ENCODE measurements at regions not wholly inside any gene's neighbourhood (a gene's known extent, or its start where the extent isn't known, plus 50 kb on each side); places are given as distances from the start of the nearest gene placed in this dataset.

- no peak overlapping the region for H3K27ac ChIP-seq (ENCODE audit: low read depth in 2 of 2, low read length in 1 of 2)
- WGBS, 2 donors, result 81 to 93% methylated on average over 4 of the region's 4 CpGs
- no peaks in the 10 kb centered on the region for H3K9me3 ChIP-seq (ENCODE audit: control insufficient read depth in 2 of 2, insufficient read depth in 1 of 2, low read depth in 1 of 2, low read length in 1 of 2)
- no peaks in the 10 kb centered on the region for H3K27me3 ChIP-seq (ENCODE audit: control insufficient read depth in 1 of 2, insufficient read depth in 2 of 2, low read length in 2 of 2)
- no peak overlapping the region for H3K4me3 ChIP-seq (ENCODE audit: low read depth in 1 of 2, low read length in 2 of 2)
- peaks cover 0 to 2% of the 10 kb centered on the region in 2 donors for H3K4me1 ChIP-seq (ENCODE audit: control insufficient read depth in 2 of 2, insufficient read depth in 2 of 2, low read length in 1 of 2)
- no peaks in the 10 kb centered on the region for H3K36me3 ChIP-seq (ENCODE audit: control insufficient read depth in 2 of 2, insufficient read depth in 2 of 2, low read length in 1 of 2)
Observed at GRCh38 chr4:138677212-138677611, 338.4 kb upstream of the NOCT start.

- WGBS, 2 donors, result 77 to 83% methylated on average over 5 of the region's 5 CpGs
- no peaks in the 10 kb centered on the region for H3K36me3 ChIP-seq (ENCODE audit: control insufficient read depth in 2 of 2, insufficient read depth in 2 of 2, low read length in 1 of 2)
- no peak overlapping the region for H3K27ac ChIP-seq (ENCODE audit: low read depth in 2 of 2, low read length in 1 of 2)
- H3K27me3 ChIP-seq (ENCODE audit: control insufficient read depth in 1 of 2, insufficient read depth in 2 of 2, low read length in 2 of 2), result no peaks in the 10 kb centered on the region
- no peak overlapping the region for H3K4me3 ChIP-seq (ENCODE audit: low read depth in 1 of 2, low read length in 2 of 2)
- H3K4me1 ChIP-seq (ENCODE audit: control insufficient read depth in 2 of 2, insufficient read depth in 2 of 2, low read length in 1 of 2), result peaks cover 0 to 2% of the 10 kb centered on the region in 2 donors
- H3K9me3 ChIP-seq (ENCODE audit: control insufficient read depth in 2 of 2, insufficient read depth in 1 of 2, low read depth in 1 of 2, low read length in 1 of 2), result no peaks in the 10 kb centered on the region
Observed at GRCh38 chr4:138675685-138676084, 339.9 kb upstream of the NOCT start.

GRCh38 chr4:138674209-138674608, 341.4 kb upstream of the NOCT start:
- 61 to 65% methylated on average over 1 of the region's 1 CpG for WGBS, 2 donors
- peaks cover 0 to 2% of the 10 kb centered on the region in 2 donors for H3K4me1 ChIP-seq (ENCODE audit: control insufficient read depth in 2 of 2, insufficient read depth in 2 of 2, low read length in 1 of 2)
- no peaks in the 10 kb centered on the region for H3K36me3 ChIP-seq (ENCODE audit: control insufficient read depth in 2 of 2, insufficient read depth in 2 of 2, low read length in 1 of 2)
- no peaks in the 10 kb centered on the region for H3K9me3 ChIP-seq (ENCODE audit: control insufficient read depth in 2 of 2, insufficient read depth in 1 of 2, low read depth in 1 of 2, low read length in 1 of 2)
- H3K27me3 ChIP-seq (ENCODE audit: control insufficient read depth in 1 of 2, insufficient read depth in 2 of 2, low read length in 2 of 2), result no peaks in the 10 kb centered on the region
- no peak overlapping the region for H3K4me3 ChIP-seq (ENCODE audit: low read depth in 1 of 2, low read length in 2 of 2)
- H3K27ac ChIP-seq (ENCODE audit: low read depth in 2 of 2, low read length in 1 of 2), result no peak overlapping the region

DNA sequence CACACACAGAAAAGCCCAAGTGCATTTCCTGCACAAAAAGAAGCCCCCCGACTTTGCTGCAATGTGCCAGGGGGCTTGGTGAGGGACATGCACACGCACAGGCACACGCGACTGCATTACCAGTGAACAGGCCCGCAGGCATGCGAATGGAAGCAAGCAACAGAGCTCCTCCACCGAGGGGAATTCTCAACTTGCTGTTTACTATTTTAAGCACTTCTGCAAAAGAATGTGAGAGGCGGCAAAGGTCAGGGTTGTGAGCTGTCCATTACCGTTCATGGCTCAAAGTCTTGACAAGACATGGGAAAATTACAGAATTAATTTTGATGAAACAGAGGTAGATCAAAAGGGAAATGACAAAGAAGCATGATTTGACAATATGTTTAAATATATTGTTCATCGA, 342.5 kb upstream of the NOCT start:
- 62 to 64% methylated on average over 10 of the region's 10 CpGs for WGBS, 2 donors
- no peak overlapping the region for H3K27ac ChIP-seq (ENCODE audit: low read depth in 2 of 2, low read length in 1 of 2)
- H3K9me3 ChIP-seq (ENCODE audit: control insufficient read depth in 2 of 2, insufficient read depth in 1 of 2, low read depth in 1 of 2, low read length in 1 of 2), result no peaks in the 10 kb centered on the region
- H3K4me3 ChIP-seq (ENCODE audit: low read depth in 1 of 2, low read length in 2 of 2), result no peak overlapping the region
- H3K4me1 ChIP-seq (ENCODE audit: control insufficient read depth in 2 of 2, insufficient read depth in 2 of 2, low read length in 1 of 2), result peaks cover 0 to 2% of the 10 kb centered on the region in 2 donors
- no peaks in the 10 kb centered on the region for H3K27me3 ChIP-seq (ENCODE audit: control insufficient read depth in 1 of 2, insufficient read depth in 2 of 2, low read length in 2 of 2)
- H3K36me3 ChIP-seq (ENCODE audit: control insufficient read depth in 2 of 2, insufficient read depth in 2 of 2, low read length in 1 of 2), result no peaks in the 10 kb centered on the region

- Histone ChIP-seq H3K27me3 (ENCODE audit: control insufficient read depth in 1 of 2, insufficient read depth in 2 of 2, low read length in 2 of 2) (no peaks in the 10 kb centered on the region), H3K9me3 (ENCODE audit: control insufficient read depth in 2 of 2, insufficient read depth in 1 of 2, low read depth in 1 of 2, low read length in 1 of 2) (no peaks in the 10 kb centered on the region), H3K27ac (ENCODE audit: low read depth in 2 of 2, low read length in 1 of 2) (no peak overlapping the region), H3K4me1 (ENCODE audit: control insufficient read depth in 2 of 2, insufficient read depth in 2 of 2, low read length in 1 of 2) (peaks cover 0 to 2% of the 10 kb centered on the region in 2 donors), H3K4me3 (ENCODE audit: low read depth in 1 of 2, low read length in 2 of 2) (no peak overlapping the region), H3K36me3 (ENCODE audit: control insufficient read depth in 2 of 2, insufficient read depth in 2 of 2, low read length in 1 of 2) (no peaks in the 10 kb centered on the region)
- WGBS, 2 donors, result 80 to 84% methylated on average over 9 of the region's 9 CpGs
Observed at GRCh38 chr4:138672393-138672976, 343.1 kb upstream of the NOCT start.

GRCh38 chr4:138671606-138672084, 343.9 kb upstream of the NOCT start:
- H3K9me3 ChIP-seq (ENCODE audit: control insufficient read depth in 2 of 2, insufficient read depth in 1 of 2, low read depth in 1 of 2, low read length in 1 of 2), result no peaks in the 10 kb centered on the region
- H3K4me3 ChIP-seq (ENCODE audit: low read depth in 1 of 2, low read length in 2 of 2), result peak overlapping the region in 1 of 2 donors; percentile 12
- 73 to 76% methylated on average over 3 of the region's 3 CpGs for WGBS, 2 donors
- H3K27me3 ChIP-seq (ENCODE audit: control insufficient read depth in 1 of 2, insufficient read depth in 2 of 2, low read length in 2 of 2), result no peaks in the 10 kb centered on the region
- no peaks in the 10 kb centered on the region for H3K36me3 ChIP-seq (ENCODE audit: control insufficient read depth in 2 of 2, insufficient read depth in 2 of 2, low read length in 1 of 2)
- peaks cover 0 to 2% of the 10 kb centered on the region in 2 donors for H3K4me1 ChIP-seq (ENCODE audit: control insufficient read depth in 2 of 2, insufficient read depth in 2 of 2, low read length in 1 of 2)
- H3K27ac ChIP-seq (ENCODE audit: low read depth in 2 of 2, low read length in 1 of 2), result no peak overlapping the region

GRCh38 chr4:138671106-138671505, 344.5 kb upstream of the NOCT start:
- H3K27ac ChIP-seq (ENCODE audit: low read depth in 2 of 2, low read length in 1 of 2), result no peak overlapping the region
- no peaks in the 10 kb centered on the region for H3K36me3 ChIP-seq (ENCODE audit: control insufficient read depth in 2 of 2, insufficient read depth in 2 of 2, low read length in 1 of 2)
- H3K4me1 ChIP-seq (ENCODE audit: control insufficient read depth in 2 of 2, insufficient read depth in 2 of 2, low read length in 1 of 2), result peaks cover 0 to 2% of the 10 kb centered on the region in 2 donors
- no peaks in the 10 kb centered on the region for H3K27me3 ChIP-seq (ENCODE audit: control insufficient read depth in 1 of 2, insufficient read depth in 2 of 2, low read length in 2 of 2)
- H3K4me3 ChIP-seq (ENCODE audit: low read depth in 1 of 2, low read length in 2 of 2), result no peak overlapping the region
- H3K9me3 ChIP-seq (ENCODE audit: control insufficient read depth in 2 of 2, insufficient read depth in 1 of 2, low read depth in 1 of 2, low read length in 1 of 2), result no peaks in the 10 kb centered on the region

DNA sequence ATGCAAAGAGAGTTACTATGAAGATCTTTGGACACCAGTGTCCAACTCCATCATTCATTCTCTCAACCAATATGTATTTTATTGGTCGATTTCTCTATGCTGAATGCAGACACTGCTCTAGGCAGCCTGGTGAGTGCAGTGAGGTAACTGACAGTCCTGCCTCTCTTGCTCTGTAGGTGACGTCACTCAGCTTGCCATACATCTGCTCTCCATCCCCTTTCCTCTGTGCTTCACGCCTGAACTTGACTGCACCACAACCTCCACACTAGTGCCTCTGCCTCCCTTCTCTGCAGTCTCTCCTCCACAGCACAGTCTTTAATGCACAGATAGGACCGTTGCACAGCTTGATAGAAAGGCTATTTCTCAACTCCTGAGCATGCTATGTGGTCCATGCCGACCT, 344.9 kb upstream of the NOCT start:
- no peak overlapping the region for H3K27ac ChIP-seq (ENCODE audit: low read depth in 2 of 2, low read length in 1 of 2)
- H3K27me3 ChIP-seq (ENCODE audit: control insufficient read depth in 1 of 2, insufficient read depth in 2 of 2, low read length in 2 of 2), result no peaks in the 10 kb centered on the region
- WGBS, 2 donors, result 87 to 91% methylated on average over 5 of the region's 5 CpGs
- peaks cover 0 to 2% of the 10 kb centered on the region in 2 donors for H3K4me1 ChIP-seq (ENCODE audit: control insufficient read depth in 2 of 2, insufficient read depth in 2 of 2, low read length in 1 of 2)
- H3K36me3 ChIP-seq (ENCODE audit: control insufficient read depth in 2 of 2, insufficient read depth in 2 of 2, low read length in 1 of 2), result no peaks in the 10 kb centered on the region
- no peaks in the 10 kb centered on the region for H3K9me3 ChIP-seq (ENCODE audit: control insufficient read depth in 2 of 2, insufficient read depth in 1 of 2, low read depth in 1 of 2, low read length in 1 of 2)
- no peak overlapping the region for H3K4me3 ChIP-seq (ENCODE audit: low read depth in 1 of 2, low read length in 2 of 2)

DNA sequence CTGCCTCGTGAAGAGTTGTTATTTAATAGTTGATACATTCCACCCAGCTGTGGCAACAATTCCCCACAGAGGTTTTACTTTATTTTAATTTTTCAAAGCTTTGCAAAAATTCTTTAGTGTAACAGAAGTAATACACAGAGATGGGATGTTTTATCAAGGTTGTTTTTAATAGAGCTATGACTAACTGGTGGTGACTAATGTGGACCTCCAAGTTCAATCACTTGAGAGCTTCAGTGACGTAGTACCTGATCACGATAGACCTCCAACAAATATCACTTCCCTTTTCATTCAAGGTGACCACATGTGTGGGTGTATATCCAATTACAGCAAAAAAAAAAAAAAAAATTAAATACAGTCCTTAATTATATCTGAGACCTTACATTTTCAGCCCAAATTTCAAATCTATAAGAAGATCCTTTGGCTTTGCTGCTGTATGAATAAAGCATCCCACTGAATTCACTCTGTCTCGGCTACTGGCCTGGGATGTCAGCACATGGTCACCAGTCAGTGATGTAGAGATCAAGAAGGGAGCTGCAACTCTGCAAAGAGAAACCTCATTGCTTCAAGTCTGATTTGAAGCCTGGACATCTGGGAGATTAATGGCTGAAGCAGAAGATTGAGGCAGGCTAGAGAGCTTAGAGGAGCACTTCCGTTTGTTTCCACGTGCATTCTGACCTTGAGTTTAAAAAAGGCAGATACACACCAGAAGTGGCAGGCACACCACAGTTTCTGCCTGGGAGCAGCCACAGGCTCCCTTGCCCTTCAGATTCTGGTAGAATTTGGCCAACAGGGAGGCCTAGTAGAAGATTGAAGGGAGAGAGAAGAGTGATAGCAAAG, 345.9 kb upstream of the NOCT start:
- peaks cover 0 to 2% of the 10 kb centered on the region in 2 donors for H3K4me1 ChIP-seq (ENCODE audit: control insufficient read depth in 2 of 2, insufficient read depth in 2 of 2, low read length in 1 of 2)
- H3K9me3 ChIP-seq (ENCODE audit: control insufficient read depth in 2 of 2, insufficient read depth in 1 of 2, low read depth in 1 of 2, low read length in 1 of 2), result no peaks in the 10 kb centered on the region
- H3K4me3 ChIP-seq (ENCODE audit: low read depth in 1 of 2, low read length in 2 of 2), result no peak overlapping the region
- H3K36me3 ChIP-seq (ENCODE audit: control insufficient read depth in 2 of 2, insufficient read depth in 2 of 2, low read length in 1 of 2), result no peaks in the 10 kb centered on the region
- WGBS, 2 donors, result 81 to 85% methylated on average over 6 of the region's 6 CpGs
- no peaks in the 10 kb centered on the region for H3K27me3 ChIP-seq (ENCODE audit: control insufficient read depth in 1 of 2, insufficient read depth in 2 of 2, low read length in 2 of 2)
- H3K27ac ChIP-seq (ENCODE audit: low read depth in 2 of 2, low read length in 1 of 2), result no peak overlapping the region

GRCh38 chr4:138668309-138668708, 347.3 kb upstream of the NOCT start:
- H3K36me3 ChIP-seq (ENCODE audit: control insufficient read depth in 2 of 2, insufficient read depth in 2 of 2, low read length in 1 of 2), result no peaks in the 10 kb centered on the region
- H3K4me1 ChIP-seq (ENCODE audit: control insufficient read depth in 2 of 2, insufficient read depth in 2 of 2, low read length in 1 of 2), result peaks cover 0 to 2% of the 10 kb centered on the region in 2 donors
- no peaks in the 10 kb centered on the region for H3K9me3 ChIP-seq (ENCODE audit: control insufficient read depth in 2 of 2, insufficient read depth in 1 of 2, low read depth in 1 of 2, low read length in 1 of 2)
- H3K27me3 ChIP-seq (ENCODE audit: control insufficient read depth in 1 of 2, insufficient read depth in 2 of 2, low read length in 2 of 2), result no peaks in the 10 kb centered on the region
- no peak overlapping the region for H3K4me3 ChIP-seq (ENCODE audit: low read depth in 1 of 2, low read length in 2 of 2)
- 93 to 96% methylated on average over 3 of the region's 3 CpGs for WGBS, 2 donors
- H3K27ac ChIP-seq (ENCODE audit: low read depth in 2 of 2, low read length in 1 of 2), result no peak overlapping the region
